22Rv1 (cell line): ENCODE measurements at regions not wholly inside any gene's neighbourhood (a gene's known extent, or its start where the extent isn't known, plus 50 kb on each side); places are given as distances from the start of the nearest gene placed in this dataset.

Experiments used
- H3K27ac ChIP-seq: fragments of 450-650 bp; 2 replicates; pipeline ENCODE4 v1.5.1; 2017
- ZFX ChIP-seq: fragments of 450-650 bp; IDR thresholded peaks from 2 replicates; pipeline ENCODE4 v1.6.1; 2017; ENCODE audit warnings: antibody characterized with exemption, borderline replicate concordance
- TF ChIP-seq, protein P1 (sequence below): fragments of 450-650 bp; IDR thresholded peaks from 2 replicates; pipeline ENCODE4 v1.5.1; 2017; ENCODE audit warnings: mild to moderate bottlenecking

- TF ChIP-seq, protein P1, sequence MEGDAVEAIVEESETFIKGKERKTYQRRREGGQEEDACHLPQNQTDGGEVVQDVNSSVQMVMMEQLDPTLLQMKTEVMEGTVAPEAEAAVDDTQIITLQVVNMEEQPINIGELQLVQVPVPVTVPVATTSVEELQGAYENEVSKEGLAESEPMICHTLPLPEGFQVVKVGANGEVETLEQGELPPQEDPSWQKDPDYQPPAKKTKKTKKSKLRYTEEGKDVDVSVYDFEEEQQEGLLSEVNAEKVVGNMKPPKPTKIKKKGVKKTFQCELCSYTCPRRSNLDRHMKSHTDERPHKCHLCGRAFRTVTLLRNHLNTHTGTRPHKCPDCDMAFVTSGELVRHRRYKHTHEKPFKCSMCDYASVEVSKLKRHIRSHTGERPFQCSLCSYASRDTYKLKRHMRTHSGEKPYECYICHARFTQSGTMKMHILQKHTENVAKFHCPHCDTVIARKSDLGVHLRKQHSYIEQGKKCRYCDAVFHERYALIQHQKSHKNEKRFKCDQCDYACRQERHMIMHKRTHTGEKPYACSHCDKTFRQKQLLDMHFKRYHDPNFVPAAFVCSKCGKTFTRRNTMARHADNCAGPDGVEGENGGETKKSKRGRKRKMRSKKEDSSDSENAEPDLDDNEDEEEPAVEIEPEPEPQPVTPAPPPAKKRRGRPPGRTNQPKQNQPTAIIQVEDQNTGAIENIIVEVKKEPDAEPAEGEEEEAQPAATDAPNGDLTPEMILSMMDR: no peak
- no peak overlapping the region for H3K27ac ChIP-seq
These were observed 142.4 kb downstream of the NTMT2 start for GRCh38 chr1:170288155-170288554.

DNA sequence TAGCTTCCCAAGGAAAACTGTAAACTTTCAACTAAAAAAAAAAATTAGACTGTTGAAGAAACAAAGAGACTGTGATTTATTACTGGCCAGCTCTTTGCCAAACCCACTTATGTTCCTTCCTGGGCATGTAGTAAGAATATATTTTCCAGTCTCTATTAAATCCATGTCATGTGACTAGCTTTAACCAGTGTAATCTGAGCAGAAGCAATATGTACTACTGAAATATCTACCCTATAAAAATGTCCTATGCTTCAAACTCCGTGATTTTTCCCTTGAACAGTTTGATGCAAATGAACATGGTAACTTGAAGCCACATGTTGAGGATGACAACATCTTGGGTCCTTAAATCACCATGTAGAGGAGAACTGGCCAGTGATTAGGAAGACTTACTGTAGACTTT, 144.5 kb downstream of the NTMT2 start:
- no peak overlapping the region for H3K27ac ChIP-seq
- TF ChIP-seq ZFX: no peak
- TF ChIP-seq, protein P1: no peak

DNA sequence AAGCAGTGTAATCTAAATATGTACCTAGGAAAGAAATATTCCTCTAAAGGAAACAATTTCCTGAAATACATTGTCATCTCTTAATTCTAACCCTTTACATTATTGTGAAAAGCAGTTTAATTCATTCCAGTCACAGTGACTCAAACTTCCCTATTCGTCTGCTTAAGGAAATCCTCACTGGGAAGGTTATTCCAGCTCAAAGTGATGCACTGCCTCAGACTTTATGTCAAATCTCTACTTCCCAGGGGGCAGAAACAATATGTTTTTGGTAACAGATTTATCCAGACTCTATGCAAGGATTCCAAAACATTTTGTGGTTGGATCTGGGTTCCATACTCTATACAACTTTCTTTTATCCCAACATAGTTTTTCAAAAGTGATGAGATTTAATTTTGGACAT, 145.2 kb downstream of the NTMT2 start:
- no peak for TF ChIP-seq ZFX
- TF ChIP-seq, protein P1: no peak
- no peak overlapping the region for H3K27ac ChIP-seq

DNA sequence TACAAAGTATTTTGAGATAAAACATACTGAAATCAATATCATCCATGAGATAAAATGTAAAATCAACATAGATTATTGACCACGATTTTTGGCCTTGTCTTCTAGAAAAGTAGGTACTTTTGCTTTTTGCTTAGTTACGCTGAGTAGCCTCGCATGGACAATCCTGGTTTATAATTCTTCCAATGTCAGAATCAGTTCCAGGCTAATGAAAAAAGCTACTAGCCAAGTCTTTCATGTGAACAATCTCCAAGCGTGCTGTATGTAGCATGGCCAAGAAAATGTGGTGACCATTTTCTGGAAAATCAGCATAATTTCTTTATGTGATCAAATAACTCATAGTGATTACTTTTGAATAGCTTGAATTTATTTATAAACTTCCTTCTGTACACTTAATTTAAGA, 145.8 kb downstream of the NTMT2 start:
- no peak overlapping the region for H3K27ac ChIP-seq
- TF ChIP-seq ZFX: no peak
- TF ChIP-seq, protein P1: no peak

- no peak overlapping the region for H3K27ac ChIP-seq
- no peak for TF ChIP-seq ZFX
- TF ChIP-seq, protein P1: no peak
These were observed 150.5 kb downstream of the NTMT2 start for GRCh38 chr1:170296211-170296610.

DNA sequence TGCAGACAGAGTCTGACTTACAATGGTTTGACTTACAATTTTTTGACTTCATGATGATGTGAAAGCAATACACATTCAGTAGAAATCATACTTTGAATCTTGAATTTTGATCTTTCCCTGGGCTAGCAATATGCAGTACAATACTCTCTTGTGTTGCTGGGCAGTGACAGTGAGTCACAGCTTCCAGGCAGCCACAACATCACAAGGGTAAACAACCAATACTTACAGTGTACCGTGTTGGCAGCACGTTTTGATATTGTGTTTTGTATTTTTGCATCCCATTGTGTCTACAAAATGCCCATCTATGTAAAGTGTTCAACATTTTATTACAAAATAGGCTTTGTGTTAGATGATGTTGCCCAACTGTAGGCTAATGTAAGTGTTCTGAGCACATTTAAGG, 150.9 kb downstream of the NTMT2 start:
- no peak for TF ChIP-seq ZFX
- TF ChIP-seq, protein P1: no peak
- H3K27ac ChIP-seq: no peak overlapping the region

GRCh38 chr1:170301596-170301995, 155.8 kb downstream of the NTMT2 start:
- TF ChIP-seq ZFX: no peak
- TF ChIP-seq, protein P1: no peak
- no peak overlapping the region for H3K27ac ChIP-seq
